ENCODE measurements at regions not wholly inside any gene's neighbourhood (a gene's known extent, or its start where the extent isn't known, plus 50 kb on each side); places are given as distances from the start of the nearest gene placed in this dataset.
"Not testable (repeated sequence)": the region's sequence is repeated elsewhere in the genome, so short reads cannot be mapped to it uniquely, and the experiment has no call there.

- no peak overlapping the region for H3K27ac ChIP-seq (ENCODE audit: low read depth, low read length)
- H3K27me3 ChIP-seq (ENCODE audit: control insufficient read depth in 1 of 2, insufficient read depth in 2 of 2, low read length in 2 of 2), result no peaks in the 10 kb centered on the region
- H3K9ac ChIP-seq (ENCODE audit: low read depth in 1 of 2, low read length in 2 of 2), result no peak overlapping the region
- no peaks in the 10 kb centered on the region for H3K4me1 ChIP-seq (ENCODE audit: control insufficient read depth in 1 of 2, insufficient read depth in 2 of 2, low read length in 2 of 2)
- H3K9me3 ChIP-seq (ENCODE audit: control insufficient read depth in 1 of 2, low read length in 2 of 2), result no peaks in the 10 kb centered on the region
- H3K4me3 ChIP-seq (ENCODE audit: low read depth in 1 of 2, low read length in 2 of 2), result no peak overlapping the region
- H3K36me3 ChIP-seq (ENCODE audit: control insufficient read depth in 1 of 2, insufficient read depth in 2 of 2, low read length in 2 of 2), result no peaks in the 10 kb centered on the region
Measured at GRCh38 chr3:15982243-15982642, 184.5 kb upstream of the ANKRD28 start.

GRCh38 chr3:15982667-15983196, 185.0 kb upstream of the ANKRD28 start:
- H3K9me3 ChIP-seq (ENCODE audit: control insufficient read depth in 1 of 2, low read length in 2 of 2), result no peaks in the 10 kb centered on the region
- H3K4me1 ChIP-seq (ENCODE audit: control insufficient read depth in 1 of 2, insufficient read depth in 2 of 2, low read length in 2 of 2), result no peaks in the 10 kb centered on the region
- H3K27ac ChIP-seq (ENCODE audit: low read depth, low read length), result no peak overlapping the region
- no peaks in the 10 kb centered on the region for H3K27me3 ChIP-seq (ENCODE audit: control insufficient read depth in 1 of 2, insufficient read depth in 2 of 2, low read length in 2 of 2)
- no peak overlapping the region for H3K4me3 ChIP-seq (ENCODE audit: low read depth in 1 of 2, low read length in 2 of 2)
- no peak overlapping the region for H3K9ac ChIP-seq (ENCODE audit: low read depth in 1 of 2, low read length in 2 of 2)
- H3K36me3 ChIP-seq (ENCODE audit: control insufficient read depth in 1 of 2, insufficient read depth in 2 of 2, low read length in 2 of 2), result no peaks in the 10 kb centered on the region

GRCh38 chr3:15983232-15983631, 185.5 kb upstream of the ANKRD28 start:
- Histone ChIP-seq H3K27ac (ENCODE audit: low read depth, low read length) (no peak overlapping the region), H3K27me3 (ENCODE audit: control insufficient read depth in 1 of 2, insufficient read depth in 2 of 2, low read length in 2 of 2) (no peaks in the 10 kb centered on the region), H3K4me3 (ENCODE audit: low read depth in 1 of 2, low read length in 2 of 2) (no peak overlapping the region), H3K9me3 (ENCODE audit: control insufficient read depth in 1 of 2, low read length in 2 of 2) (no peaks in the 10 kb centered on the region), H3K4me1 (ENCODE audit: control insufficient read depth in 1 of 2, insufficient read depth in 2 of 2, low read length in 2 of 2) (no peaks in the 10 kb centered on the region), H3K9ac (ENCODE audit: low read depth in 1 of 2, low read length in 2 of 2) (no peak overlapping the region), H3K36me3 (ENCODE audit: control insufficient read depth in 1 of 2, insufficient read depth in 2 of 2, low read length in 2 of 2) (no peaks in the 10 kb centered on the region)

GRCh38 chr3:15983693-15984092, 185.9 kb upstream of the ANKRD28 start:
- H3K9ac ChIP-seq (ENCODE audit: low read depth in 1 of 2, low read length in 2 of 2), result no peak overlapping the region
- H3K9me3 ChIP-seq (ENCODE audit: control insufficient read depth in 1 of 2, low read length in 2 of 2), result no peaks in the 10 kb centered on the region
- H3K36me3 ChIP-seq (ENCODE audit: control insufficient read depth in 1 of 2, insufficient read depth in 2 of 2, low read length in 2 of 2), result no peaks in the 10 kb centered on the region
- no peak overlapping the region for H3K27ac ChIP-seq (ENCODE audit: low read depth, low read length)
- no peaks in the 10 kb centered on the region for H3K27me3 ChIP-seq (ENCODE audit: control insufficient read depth in 1 of 2, insufficient read depth in 2 of 2, low read length in 2 of 2)
- no peak overlapping the region for H3K4me3 ChIP-seq (ENCODE audit: low read depth in 1 of 2, low read length in 2 of 2)
- no peaks in the 10 kb centered on the region for H3K4me1 ChIP-seq (ENCODE audit: control insufficient read depth in 1 of 2, insufficient read depth in 2 of 2, low read length in 2 of 2)

GRCh38 chr3:15989419-15989818, 185.1 kb upstream of the GALNT15 start:
- Histone ChIP-seq H3K9me3 (ENCODE audit: control insufficient read depth in 1 of 2, low read length in 2 of 2) (no peaks in the 10 kb centered on the region), H3K9ac (ENCODE audit: low read depth in 1 of 2, low read length in 2 of 2) (no peak overlapping the region), H3K27me3 (ENCODE audit: control insufficient read depth in 1 of 2, insufficient read depth in 2 of 2, low read length in 2 of 2) (no peaks in the 10 kb centered on the region), H3K27ac (ENCODE audit: low read depth, low read length) (no peak overlapping the region), H3K36me3 (ENCODE audit: control insufficient read depth in 1 of 2, insufficient read depth in 2 of 2, low read length in 2 of 2) (no peaks in the 10 kb centered on the region), H3K4me1 (ENCODE audit: control insufficient read depth in 1 of 2, insufficient read depth in 2 of 2, low read length in 2 of 2) (no peaks in the 10 kb centered on the region), H3K4me3 (ENCODE audit: low read depth in 1 of 2, low read length in 2 of 2) (no peak overlapping the region)

- H3K4me3 ChIP-seq (ENCODE audit: low read depth in 1 of 2, low read length in 2 of 2); H3K4me1 ChIP-seq (ENCODE audit: control insufficient read depth in 1 of 2, insufficient read depth in 2 of 2, low read length in 2 of 2): not testable (repeated sequence)
Measured at GRCh38 chr3:15993660-15994059, 180.8 kb upstream of the GALNT15 start.

GRCh38 chr3:15996496-15996895, 178.0 kb upstream of the GALNT15 start:
- H3K27ac ChIP-seq (ENCODE audit: low read depth, low read length); H3K4me3 ChIP-seq (ENCODE audit: low read depth in 1 of 2, low read length in 2 of 2); H3K9me3 ChIP-seq (ENCODE audit: control insufficient read depth in 1 of 2, low read length in 2 of 2); H3K4me1 ChIP-seq (ENCODE audit: control insufficient read depth in 1 of 2, insufficient read depth in 2 of 2, low read length in 2 of 2); H3K27me3 ChIP-seq (ENCODE audit: control insufficient read depth in 1 of 2, insufficient read depth in 2 of 2, low read length in 2 of 2); H3K9ac ChIP-seq (ENCODE audit: low read depth in 1 of 2, low read length in 2 of 2); H3K36me3 ChIP-seq (ENCODE audit: control insufficient read depth in 1 of 2, insufficient read depth in 2 of 2, low read length in 2 of 2): not testable (repeated sequence)

More at GRCh38 chr3:15993660-15994059, 180.8 kb upstream of the GALNT15 start:
- not testable (repeated sequence) for H3K36me3 ChIP-seq (ENCODE audit: control insufficient read depth in 1 of 2, insufficient read depth in 2 of 2, low read length in 2 of 2); H3K27ac ChIP-seq (ENCODE audit: low read depth, low read length); H3K9ac ChIP-seq (ENCODE audit: low read depth in 1 of 2, low read length in 2 of 2); H3K27me3 ChIP-seq (ENCODE audit: control insufficient read depth in 1 of 2, insufficient read depth in 2 of 2, low read length in 2 of 2); H3K9me3 ChIP-seq (ENCODE audit: control insufficient read depth in 1 of 2, low read length in 2 of 2)

- Histone ChIP-seq H3K27me3 (ENCODE audit: control insufficient read depth in 1 of 2, insufficient read depth in 2 of 2, low read length in 2 of 2) (no peaks in the 10 kb centered on the region), H3K4me3 (ENCODE audit: low read depth in 1 of 2, low read length in 2 of 2) (no peak overlapping the region), H3K27ac (ENCODE audit: low read depth, low read length) (no peak overlapping the region)
Measured at GRCh38 chr3:15997274-15997943, 177.1 kb upstream of the GALNT15 start.

GRCh38 chr3:15998911-15999310, 175.6 kb upstream of the GALNT15 start:
- Histone ChIP-seq H3K27ac (ENCODE audit: low read depth, low read length) (no peak overlapping the region), H3K36me3 (ENCODE audit: control insufficient read depth in 1 of 2, insufficient read depth in 2 of 2, low read length in 2 of 2) (no peaks in the 10 kb centered on the region), H3K4me1 (ENCODE audit: control insufficient read depth in 1 of 2, insufficient read depth in 2 of 2, low read length in 2 of 2) (no peaks in the 10 kb centered on the region), H3K9me3 (ENCODE audit: control insufficient read depth in 1 of 2, low read length in 2 of 2) (no peaks in the 10 kb centered on the region), H3K27me3 (ENCODE audit: control insufficient read depth in 1 of 2, insufficient read depth in 2 of 2, low read length in 2 of 2) (no peaks in the 10 kb centered on the region), H3K4me3 (ENCODE audit: low read depth in 1 of 2, low read length in 2 of 2) (no peak overlapping the region), H3K9ac (ENCODE audit: low read depth in 1 of 2, low read length in 2 of 2) (no peak overlapping the region)

More at GRCh38 chr3:15997274-15997943, 177.1 kb upstream of the GALNT15 start:
- no peaks in the 10 kb centered on the region for H3K9me3 ChIP-seq (ENCODE audit: control insufficient read depth in 1 of 2, low read length in 2 of 2)
- H3K4me1 ChIP-seq (ENCODE audit: control insufficient read depth in 1 of 2, insufficient read depth in 2 of 2, low read length in 2 of 2), result no peaks in the 10 kb centered on the region
- H3K36me3 ChIP-seq (ENCODE audit: control insufficient read depth in 1 of 2, insufficient read depth in 2 of 2, low read length in 2 of 2), result no peaks in the 10 kb centered on the region
- no peak overlapping the region for H3K9ac ChIP-seq (ENCODE audit: low read depth in 1 of 2, low read length in 2 of 2)

GRCh38 chr3:16004812-16005211, 169.7 kb upstream of the GALNT15 start:
- no peak overlapping the region for H3K4me3 ChIP-seq (ENCODE audit: low read depth in 1 of 2, low read length in 2 of 2)
- no peak overlapping the region for H3K9ac ChIP-seq (ENCODE audit: low read depth in 1 of 2, low read length in 2 of 2)
- no peaks in the 10 kb centered on the region for H3K4me1 ChIP-seq (ENCODE audit: control insufficient read depth in 1 of 2, insufficient read depth in 2 of 2, low read length in 2 of 2)
- no peak overlapping the region for H3K27ac ChIP-seq (ENCODE audit: low read depth, low read length)
- no peaks in the 10 kb centered on the region for H3K36me3 ChIP-seq (ENCODE audit: control insufficient read depth in 1 of 2, insufficient read depth in 2 of 2, low read length in 2 of 2)
- H3K27me3 ChIP-seq (ENCODE audit: control insufficient read depth in 1 of 2, insufficient read depth in 2 of 2, low read length in 2 of 2), result no peaks in the 10 kb centered on the region
- H3K9me3 ChIP-seq (ENCODE audit: control insufficient read depth in 1 of 2, low read length in 2 of 2), result no peaks in the 10 kb centered on the region
